GM18508 (cell line): ENCODE measurements at regions not wholly inside any gene's neighbourhood (a gene's known extent, or its start where the extent isn't known, plus 50 kb on each side); places are given as distances from the start of the nearest gene placed in this dataset.
"Not testable (repeated sequence)": the region's sequence is repeated elsewhere in the genome, so short reads cannot be mapped to it uniquely, and the experiment has no call there.

Experiments used
- ATAC-seq: cut with Tn5 transposase; IDR thresholded peaks from one replicate; pipeline ENCODE4 v1.9.1; 2021; ENCODE audit warnings: moderate number of reproducible peaks; ENCODE audit not compliant: insufficient read depth, unreplicated experiment

GRCh38 chr15:36024031-36024688 lies 478.2 kb upstream of the DPH6 start:
- ATAC-seq: no peak

GRCh38 chr15:36026627-36027283 lies 480.8 kb upstream of the DPH6 start:
- no peak for ATAC-seq

- no peak for ATAC-seq
These were observed 483.7 kb upstream of the DPH6 start for GRCh38 chr15:36029606-36030210.

- no peak for ATAC-seq
These were observed 494.1 kb upstream of the DPH6 start for GRCh38 chr15:36039996-36040572.

GRCh38 chr15:36047018-36047716 lies 501.2 kb upstream of the DPH6 start:
- ATAC-seq: not testable (repeated sequence)

GRCh38 chr15:36050899-36051298 lies 504.9 kb upstream of the DPH6 start:
- ATAC-seq: no peak

GRCh38 chr15:36052641-36053040 lies 506.7 kb upstream of the DPH6 start:
- not testable (repeated sequence) for ATAC-seq

- ATAC-seq: no peak
These were observed 507.8 kb upstream of the DPH6 start for GRCh38 chr15:36053746-36054145.

- no peak for ATAC-seq
These were observed 513.6 kb upstream of the DPH6 start for GRCh38 chr15:36059596-36059995.

- no peak for ATAC-seq
These were observed 516.4 kb upstream of the DPH6 start for GRCh38 chr15:36062357-36062756.

GRCh38 chr15:36066757-36067156 lies 512.7 kb upstream of the CDIN1 start:
- no peak for ATAC-seq

- no peak for ATAC-seq
These were observed 511.7 kb upstream of the CDIN1 start for GRCh38 chr15:36067483-36068274.

GRCh38 chr15:36075333-36075732 lies 504.1 kb upstream of the CDIN1 start:
- ATAC-seq: no peak

GRCh38 chr15:36079021-36079420 lies 500.4 kb upstream of the CDIN1 start:
- no peak for ATAC-seq

- no peak for ATAC-seq
These were observed 498.7 kb upstream of the CDIN1 start for GRCh38 chr15:36080759-36081158.

GRCh38 chr15:36090286-36090946 lies 489.0 kb upstream of the CDIN1 start:
- no peak for ATAC-seq

- no peak for ATAC-seq
These were observed 472.6 kb upstream of the CDIN1 start for GRCh38 chr15:36106640-36107335.

- no peak for ATAC-seq
These were observed 470.9 kb upstream of the CDIN1 start for GRCh38 chr15:36108541-36108940.
